HG03135 (cell line): ENCODE measurements at regions not wholly inside any gene's neighbourhood (a gene's known extent, or its start where the extent isn't known, plus 50 kb on each side); places are given as distances from the start of the nearest gene placed in this dataset.
"Not testable (repeated sequence)": the region's sequence is repeated elsewhere in the genome, so short reads cannot be mapped to it uniquely, and the experiment has no call there.

Experiments
- ATAC-seq: cut with Tn5 transposase; IDR thresholded peaks from one replicate; pipeline ENCODE4 v1.9.1; 2021; ENCODE audit warnings: mild to moderate bottlenecking, moderate library complexity; ENCODE audit not compliant: unreplicated experiment

DNA sequence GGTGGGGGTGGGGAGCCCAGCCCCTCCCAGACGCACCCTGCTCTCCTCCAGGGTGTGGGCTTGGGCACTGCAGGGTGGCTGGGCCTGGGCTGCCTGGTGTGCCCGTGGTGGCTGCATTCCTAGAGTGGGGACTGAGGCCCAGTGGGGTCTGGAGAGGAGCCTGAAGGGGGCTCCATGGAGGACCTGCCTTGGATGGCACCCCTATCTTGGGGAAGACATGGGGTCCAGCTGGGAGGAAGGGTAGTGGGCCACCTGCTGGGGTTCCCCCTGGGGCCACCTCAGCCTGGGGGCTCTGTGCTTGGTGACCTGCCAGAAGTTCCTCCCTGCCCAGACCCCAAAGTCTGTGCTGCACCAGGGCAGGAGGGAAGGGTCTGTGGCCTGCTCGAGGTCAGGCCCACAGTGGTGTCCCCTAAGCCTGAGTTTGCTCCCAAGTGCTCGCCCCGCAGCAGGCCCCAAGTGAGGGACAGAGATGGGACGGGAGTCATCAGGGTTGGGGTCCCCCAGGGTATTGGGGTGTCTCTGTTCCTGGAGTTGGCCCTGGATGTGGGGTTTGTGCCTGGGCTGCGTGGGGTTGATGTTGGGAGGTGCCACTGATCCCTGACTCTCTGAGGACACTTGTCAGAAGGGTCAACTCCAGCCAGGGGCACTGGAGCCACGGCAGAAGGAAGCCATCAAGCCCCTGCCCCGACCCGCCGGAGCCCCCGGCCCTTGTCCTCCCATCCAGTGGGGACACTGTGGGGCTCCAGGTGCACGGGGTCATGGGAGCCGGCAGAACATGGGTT lies 382.9 kb downstream of the TMEM121 start:
- ATAC-seq = no peak

DNA sequence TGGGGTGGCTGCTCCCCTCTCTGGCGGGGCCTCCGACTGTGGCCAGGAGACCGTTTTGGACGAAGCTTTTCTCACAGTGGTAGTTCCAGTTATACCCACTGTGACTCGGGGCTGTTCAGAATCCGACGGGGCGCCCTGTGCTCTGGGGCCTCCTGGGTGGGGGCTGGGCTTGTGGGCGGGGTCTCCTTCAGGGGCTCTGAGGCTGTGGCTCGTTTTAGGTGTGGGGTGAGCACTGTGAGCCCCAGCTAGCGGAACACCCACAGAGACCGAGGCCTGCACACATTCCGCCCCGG lies 383.4 kb downstream of the TMEM121 start:
- ATAC-seq = not testable (repeated sequence)

DNA sequence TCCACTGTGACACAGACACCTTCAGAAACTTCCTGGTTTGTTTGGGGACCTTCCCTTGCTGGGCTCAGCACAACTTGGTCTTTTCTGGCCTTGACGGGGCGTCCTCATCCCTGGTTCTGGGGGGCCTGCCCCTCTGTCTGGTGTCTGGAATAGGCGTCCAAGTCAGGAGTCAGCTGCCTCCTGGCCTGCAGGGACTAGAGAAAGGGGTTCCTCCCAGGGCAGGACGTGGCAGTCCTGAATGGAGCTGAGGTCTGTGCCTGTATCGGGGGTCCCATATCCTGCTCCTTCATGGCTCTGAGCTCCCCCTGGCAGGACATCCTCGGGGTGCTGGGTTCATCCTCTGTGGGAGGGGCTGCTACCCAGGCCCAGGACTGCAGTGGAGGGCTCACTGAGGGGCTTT lies 384.0 kb downstream of the TMEM121 start:
- ATAC-seq = no peak

DNA sequence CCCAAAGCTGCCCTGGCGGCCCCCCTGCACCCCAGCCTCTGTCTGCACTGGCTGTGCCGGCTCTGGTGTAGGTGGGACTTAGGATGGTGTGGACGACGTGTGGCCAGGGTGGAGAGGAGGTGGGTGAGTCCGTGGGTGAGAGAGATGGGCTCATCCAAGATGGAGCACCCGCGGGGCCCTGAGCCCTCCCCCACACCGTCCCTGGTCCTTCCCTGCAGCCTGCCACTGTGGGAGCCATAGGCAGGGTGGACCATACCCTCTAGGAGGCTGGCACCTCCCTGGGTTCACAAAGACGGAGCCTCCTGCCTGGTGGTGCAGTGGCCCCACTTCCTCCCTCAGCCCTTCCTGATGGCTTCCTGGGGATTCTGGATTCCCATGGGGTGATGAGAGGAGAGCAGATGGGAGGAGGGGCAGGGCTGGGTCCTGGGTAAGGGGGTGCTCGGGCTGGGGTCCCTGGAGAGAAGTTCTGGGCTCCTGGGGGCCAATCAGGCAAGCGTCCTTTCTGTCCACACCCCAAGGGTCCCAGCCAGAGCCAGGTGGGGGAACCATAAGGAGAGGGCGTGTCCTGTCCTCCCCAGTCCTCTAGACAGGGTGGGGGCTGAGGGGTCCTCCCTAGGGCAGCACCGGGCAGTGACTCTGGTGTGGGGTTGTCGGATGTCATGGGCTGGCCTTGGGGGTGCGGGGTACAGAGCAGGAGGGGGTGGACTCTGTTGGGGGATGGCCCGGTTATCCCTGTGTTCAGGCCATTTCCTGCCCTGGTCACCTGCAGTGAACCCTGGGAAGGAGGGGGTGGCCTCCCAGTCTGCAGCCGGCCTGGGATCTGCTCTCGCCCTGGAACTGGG lies 384.8 kb downstream of the TMEM121 start:
- no peak for ATAC-seq

DNA sequence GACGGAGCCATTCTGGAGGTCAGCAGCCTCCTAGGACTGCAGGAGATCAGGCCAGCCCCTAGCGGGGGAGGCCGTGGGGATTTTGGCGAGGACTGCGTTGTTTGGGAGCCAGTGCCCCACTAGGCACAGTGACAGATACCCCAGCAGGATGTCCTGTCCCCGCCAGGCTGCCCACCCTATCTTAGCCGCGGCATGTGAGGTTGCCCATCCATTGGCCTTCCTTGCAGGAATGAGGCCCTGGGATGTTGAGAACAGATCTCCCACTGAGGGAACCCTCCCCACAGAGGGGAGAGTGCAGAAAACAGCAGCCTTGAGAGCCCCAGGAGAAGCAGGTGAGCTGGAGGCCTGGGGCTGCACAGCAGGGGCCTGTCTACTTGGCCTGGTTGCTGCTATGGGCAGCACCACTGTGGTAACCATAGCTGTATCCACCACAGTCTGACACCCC lies 385.5 kb downstream of the TMEM121 start:
- ATAC-seq = not testable (repeated sequence)

DNA sequence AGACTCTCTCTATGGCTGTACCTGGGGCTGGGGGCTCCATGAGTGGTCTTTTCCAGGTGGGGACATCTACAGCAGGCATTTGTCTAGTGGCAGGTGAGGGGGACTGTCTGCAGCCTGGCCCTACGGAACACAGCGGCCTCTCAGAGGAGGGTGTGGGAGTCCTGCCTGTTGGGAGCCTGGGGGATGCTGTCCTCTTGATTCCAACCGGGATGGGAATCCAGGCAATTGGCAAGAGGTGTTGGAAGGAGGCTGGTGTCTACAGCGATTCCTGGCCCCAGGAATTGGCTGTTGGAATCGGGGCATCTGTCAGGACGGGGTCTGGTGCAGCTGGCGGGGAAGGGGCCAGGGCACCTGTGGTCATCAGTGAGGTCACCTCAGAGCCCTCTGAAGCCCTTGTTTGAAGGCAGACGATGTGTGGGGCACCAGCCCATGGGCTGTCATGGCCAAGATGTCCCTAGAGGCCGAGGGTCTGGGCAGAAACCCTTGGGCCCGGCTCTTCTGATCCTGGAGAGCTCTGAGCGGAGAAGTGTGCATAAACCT lies 386.3 kb downstream of the TMEM121 start:
- no peak for ATAC-seq

DNA sequence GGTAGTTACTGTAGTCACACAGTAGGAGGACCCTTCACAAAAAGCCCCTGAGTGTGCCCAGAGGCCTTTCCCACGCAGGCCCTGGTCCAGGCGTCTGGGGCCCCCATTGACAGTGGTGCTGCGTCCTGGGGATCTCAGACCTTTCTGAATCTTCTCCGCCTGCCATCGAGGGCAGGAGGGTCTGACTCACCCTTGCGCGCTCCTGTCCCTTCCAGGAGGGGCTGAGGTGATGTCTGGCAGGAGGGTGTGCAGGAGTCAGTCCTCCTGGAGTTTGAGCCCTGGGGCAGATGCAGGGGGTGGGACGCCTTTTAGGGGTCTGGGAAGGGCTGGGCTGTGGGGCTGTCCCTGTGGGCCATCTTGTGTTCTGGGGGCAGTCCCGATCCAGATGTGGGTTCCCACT lies 386.8 kb downstream of the TMEM121 start:
- no peak for ATAC-seq

DNA sequence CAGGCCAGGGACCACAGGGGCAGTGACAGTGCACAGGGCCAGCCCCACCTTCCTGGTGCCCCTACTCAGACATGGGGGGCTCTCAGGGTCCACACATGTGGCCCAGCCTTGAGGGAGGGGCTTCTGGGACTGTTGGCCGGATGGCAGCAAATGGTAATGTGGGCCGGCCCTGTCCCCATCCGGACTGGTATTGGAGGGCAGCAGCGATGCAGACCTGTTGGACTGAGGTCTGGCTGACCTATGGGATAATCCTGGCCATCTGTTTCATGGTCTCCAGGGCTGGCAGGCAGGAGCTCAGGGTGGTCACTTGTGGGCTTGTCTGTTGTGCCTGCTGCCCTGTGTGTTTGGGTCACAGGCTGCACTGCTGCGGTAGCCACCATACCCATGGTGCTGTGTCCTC lies 387.5 kb downstream of the TMEM121 start:
- ATAC-seq = no peak

DNA sequence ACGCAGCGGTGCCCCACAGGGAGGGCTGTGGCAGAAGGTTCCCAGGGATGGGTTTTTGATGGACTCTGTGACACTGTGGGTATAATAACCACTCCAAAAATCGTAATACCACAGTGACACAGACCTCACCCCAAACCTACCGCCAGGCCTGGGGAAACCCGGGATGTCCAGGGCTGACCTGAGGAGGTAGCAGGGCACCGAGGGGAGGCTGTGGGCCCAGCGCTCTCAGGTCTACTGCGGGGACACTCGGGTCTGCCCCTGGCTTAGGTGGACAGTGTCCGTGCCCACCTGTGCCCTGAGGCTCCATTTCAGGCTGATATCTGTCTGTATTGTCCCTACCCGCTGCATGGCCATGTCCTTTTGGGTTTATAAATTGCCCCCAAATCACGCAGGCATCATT lies 387.9 kb downstream of the TMEM121 start:
- not testable (repeated sequence) for ATAC-seq

DNA sequence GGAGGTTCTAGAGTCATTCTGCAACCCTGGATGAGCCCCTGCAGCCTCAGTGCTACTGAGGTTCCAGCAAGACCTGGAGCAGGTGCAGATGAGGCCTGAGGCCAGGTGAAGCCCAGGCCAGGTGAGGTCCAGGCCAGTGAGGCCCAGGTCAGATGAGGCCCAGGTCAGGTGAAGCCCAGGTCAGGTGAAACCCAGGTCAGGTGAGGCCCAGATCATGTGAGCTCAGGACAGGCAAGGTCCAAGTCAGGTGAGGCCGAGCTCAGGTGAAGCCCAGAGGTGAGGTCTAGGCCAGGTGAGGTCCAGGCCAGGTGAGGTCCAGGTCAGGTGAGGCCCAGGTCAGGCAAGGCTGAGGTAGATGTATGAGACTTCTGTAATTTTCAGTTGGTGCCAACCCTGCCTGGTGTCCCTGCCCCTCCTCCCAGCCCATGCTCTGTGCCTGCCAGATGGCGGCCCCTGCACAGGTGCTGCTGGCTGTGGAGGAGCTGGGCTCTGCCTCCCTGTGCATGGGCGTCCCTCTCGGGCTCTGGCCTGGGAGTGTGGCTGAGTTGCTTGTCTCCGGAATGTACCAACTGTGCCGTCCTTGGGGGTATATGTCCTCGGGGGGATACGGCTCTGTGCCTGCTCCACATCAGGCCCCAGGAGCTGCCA lies 388.5 kb downstream of the TMEM121 start:
- no peak for ATAC-seq

DNA sequence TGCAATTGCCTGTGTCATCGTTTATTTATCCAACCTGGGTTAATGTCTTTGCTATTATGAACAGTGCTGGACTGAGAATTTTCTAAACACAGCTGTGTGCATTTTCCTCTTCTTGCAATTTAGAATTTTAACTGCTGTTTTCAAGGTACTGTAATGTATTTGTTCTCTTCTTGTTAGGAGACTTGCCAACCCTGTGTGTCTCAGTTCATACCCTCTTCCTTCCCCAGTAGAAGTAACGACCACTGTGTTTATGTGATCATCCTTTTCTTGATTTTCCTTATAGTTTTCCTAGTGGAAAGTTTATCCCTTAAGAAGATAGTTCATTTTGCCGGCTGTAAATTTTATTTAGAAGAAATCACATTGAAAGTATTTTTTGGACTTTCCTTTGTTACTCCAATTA lies 389.2 kb downstream of the TMEM121 start:
- not testable (repeated sequence) for ATAC-seq

DNA sequence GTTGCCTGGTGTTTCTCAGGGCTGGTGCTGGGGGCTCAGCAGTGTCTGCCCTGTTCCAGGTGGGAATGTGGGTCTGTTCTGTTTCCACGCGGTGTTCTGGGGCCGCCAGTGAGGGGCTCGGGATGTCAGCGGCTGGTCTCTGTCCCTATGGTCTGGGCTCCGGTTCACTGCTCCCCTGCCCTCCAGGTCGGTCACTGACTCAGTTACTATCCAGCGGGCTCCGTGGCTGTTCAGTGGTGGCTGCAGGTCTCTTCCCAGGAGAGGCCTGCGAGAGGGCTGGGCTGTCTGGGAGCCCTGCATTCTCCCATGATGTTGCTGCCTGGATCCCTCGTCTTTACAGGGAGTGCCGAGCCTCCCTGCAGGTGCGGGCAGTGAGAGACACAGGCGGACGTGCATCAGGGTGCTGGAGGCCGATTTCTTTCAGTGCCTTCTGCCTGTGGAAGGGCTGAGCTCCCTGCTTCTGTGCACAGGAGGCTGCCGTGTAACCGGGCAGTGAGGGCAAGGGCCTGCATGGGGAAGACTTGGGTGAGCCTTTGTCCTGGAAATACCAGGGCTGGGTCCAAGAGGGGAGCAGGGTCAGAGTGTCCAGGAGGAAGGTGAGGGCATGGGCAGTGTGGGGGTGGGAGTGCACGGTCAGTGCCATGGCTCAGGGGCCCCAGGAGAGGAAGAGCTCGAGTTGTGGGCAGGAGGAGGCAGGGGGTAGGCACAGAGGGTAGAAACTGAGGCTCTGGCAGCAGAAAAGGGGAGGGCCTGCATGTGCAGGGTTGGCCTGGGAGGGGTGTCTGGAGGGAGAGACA lies 391.0 kb downstream of the TMEM121 start:
- not testable (repeated sequence) for ATAC-seq

DNA sequence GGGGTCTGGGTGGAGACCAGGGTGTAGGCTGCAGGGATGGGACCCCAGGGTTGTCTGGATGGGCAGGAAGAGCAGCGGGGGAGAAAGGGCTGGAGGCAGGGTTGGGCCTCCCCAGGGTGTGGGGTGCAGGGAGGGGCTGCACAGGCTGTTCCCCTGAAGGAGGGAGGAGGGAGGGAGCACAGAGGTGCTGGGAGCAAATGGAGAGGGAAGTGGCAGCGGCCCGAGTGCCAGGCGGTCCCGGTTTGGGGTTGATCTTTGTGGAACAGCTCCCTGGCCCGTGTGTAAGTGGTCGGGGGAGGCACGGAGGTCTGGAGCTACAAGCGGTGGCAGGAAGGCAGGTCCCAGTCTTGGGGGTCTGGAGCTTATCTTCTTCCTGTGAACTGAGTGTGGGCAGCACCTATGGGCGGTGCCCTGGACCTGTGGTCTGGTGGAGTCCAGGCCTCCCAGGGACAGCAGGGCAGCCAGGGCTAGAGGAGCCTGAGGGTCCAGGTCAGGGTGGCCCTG lies 391.6 kb downstream of the TMEM121 start:
- no peak for ATAC-seq

DNA sequence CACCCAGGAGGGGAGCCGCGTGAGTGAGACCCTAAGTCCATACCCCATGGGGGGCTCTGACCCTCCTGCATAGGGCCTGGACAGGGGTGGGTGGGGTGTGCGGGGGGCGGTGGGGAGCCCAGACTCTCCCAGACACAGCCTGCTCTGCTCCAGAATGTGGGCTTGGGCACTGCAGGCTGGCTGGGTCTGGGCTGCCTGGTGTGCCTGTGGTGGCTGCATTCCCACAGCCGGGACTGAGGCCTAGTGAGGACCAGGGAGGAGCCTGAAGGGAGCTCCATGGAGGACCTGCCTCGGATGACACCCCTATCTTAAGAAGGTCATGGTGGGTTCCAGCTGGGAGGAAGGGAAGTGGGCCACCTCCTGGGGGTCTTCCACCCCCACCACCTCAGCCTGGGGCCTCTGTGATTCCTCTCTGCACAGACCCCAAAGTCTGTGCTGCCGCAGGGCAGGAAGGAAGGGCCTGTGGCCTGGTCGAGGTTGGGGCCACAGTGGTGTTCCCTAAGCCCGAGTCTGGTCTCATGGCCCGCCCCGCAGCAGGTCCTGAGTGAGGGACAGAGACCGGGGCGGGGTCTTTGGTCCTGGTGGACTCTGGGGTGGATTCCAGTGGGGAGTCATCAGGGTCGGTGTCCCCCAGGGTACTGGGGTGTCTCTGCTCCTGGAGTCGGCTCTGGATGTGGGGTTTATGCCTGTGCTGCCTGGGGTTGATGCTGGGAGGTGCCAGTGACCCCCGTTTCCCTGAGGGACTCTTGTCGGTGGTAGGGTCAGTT lies 392.3 kb downstream of the TMEM121 start:
- ATAC-seq = no peak

DNA sequence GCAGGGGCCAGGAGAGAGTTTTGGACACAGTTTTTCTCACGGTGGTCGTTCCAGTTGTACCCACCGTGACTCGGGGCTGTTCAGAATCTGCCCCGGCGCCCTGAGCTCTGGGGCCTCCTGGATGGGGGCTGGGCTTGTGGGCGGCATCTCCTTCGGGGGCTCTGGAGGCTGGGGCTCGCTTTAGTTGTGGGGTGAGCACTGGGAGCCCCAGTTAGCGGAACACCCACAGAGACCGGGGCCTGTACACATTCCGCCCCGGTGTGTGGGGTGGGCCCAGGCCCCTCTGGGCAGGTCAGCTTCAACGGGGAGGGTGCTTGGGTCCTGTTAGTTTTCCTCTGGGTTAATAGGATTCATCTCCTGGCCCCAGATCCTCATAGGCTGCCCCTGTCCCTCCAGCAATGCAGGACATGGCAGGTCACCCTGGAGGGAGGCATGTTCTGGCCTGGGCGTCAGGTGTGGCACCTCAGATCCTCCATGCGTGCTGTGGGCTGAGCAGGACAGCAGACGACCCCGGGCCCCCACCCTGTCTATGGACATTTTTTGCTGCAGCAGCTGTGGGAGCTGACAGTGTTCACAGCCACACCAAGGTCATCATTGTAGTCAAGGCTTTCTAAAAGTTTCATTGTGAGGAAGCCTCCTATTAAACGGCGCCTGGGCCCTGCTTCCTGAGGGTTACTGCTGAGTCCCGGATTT lies 393.2 kb downstream of the TMEM121 start:
- ATAC-seq = no peak

DNA sequence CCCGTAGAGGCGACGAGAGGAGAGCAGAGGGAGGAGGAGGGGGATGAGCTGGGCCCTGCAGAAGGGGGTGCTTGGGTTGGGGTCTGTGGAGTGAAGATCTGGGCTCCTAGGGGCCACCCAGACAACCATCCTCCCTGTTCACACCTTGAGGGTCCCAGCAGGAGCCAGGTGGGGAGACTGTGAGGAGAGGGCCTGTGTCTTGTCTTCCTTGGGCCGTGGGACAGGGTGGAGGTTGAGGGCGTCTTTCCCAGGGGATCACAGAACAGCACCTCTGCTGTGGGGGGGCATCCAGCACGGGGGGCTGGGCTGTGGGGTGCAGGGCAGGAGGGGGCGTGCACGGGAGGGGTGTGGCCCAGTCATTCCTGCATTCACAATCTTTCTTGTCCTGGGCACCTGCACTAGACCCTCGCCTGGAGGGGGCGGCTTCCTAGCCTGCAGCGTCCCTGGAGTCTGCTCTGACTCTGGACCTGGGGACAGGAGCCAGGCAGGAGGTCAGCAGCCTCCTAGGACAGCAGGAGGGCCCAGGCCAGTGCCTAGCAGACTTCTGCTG lies 393.8 kb downstream of the TMEM121 start:
- not testable (repeated sequence) for ATAC-seq

DNA sequence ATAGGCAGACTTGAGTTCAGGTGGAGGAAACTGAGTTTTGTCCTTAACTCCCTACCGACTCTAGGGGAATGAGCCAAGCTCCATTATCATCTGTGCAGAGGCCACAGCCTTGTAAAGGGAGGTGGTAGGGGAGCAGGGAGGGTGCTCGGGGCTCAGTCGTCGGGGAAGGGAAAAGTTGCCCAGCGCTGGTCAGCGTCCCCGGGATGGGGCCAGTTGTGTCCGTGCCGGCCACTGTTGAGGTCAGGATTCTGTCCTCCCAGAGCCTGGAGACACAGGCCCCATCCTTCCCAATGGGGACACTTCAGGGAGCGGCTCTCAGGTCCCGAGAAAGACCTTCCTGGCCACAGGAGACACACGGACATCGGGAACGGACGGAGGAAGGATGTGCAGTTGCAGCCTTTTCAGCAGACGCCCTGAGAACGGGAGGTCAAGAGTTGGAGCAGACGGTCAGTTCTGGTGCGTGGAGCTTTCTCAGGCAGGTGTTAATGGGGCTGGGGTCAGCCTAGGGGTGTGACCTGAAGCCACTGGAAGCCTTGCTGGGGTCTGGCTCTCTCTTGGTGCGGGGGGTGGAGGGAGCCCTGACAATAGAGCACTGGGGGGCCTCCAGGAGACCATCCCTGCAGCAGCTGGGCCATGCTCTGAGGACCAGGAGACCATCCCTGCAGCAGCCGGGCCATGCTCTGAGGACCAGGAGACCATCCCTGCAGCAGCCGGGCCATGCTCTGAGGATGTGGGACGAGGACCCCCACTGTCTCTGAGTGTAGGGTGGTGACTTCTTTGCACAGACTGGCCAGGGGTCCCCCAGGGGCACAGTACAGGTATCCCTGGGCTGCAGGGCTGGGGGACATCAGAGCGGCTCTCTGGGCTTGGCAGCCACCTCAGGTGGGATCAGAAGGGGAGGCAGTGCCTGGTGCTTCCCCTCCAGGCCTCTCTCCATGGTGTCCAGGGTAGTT lies 394.7 kb downstream of the TMEM121 start:
- not testable (repeated sequence) for ATAC-seq

DNA sequence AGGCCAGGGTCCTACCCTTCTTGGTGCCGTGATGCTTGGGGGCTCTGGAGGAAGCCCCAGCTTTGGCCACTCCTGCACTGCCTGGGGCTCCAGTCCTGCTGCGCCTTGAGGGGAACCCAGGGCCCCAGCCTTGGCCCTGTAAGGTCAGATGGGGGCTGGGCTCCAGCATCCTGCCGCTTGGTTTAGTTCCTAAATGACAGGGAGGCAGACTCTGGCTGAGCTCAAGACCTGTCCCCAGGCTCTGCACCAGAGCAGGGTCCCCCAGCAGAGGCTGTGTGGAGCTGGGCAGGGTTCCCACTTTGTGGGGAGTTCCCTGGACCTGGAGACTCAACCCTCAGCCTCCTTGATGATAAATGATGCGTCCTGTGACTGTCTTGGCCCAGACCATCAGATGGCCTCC lies 395.4 kb downstream of the TMEM121 start:
- ATAC-seq = not testable (repeated sequence)
